NAMALWA (cell line): ENCODE measurements at regions not wholly inside any gene's neighbourhood (a gene's known extent, or its start where the extent isn't known, plus 50 kb on each side); places are given as distances from the start of the nearest gene placed in this dataset.

Experiments used
- DNase-seq: peaks from one replicate; pipeline ENCODE4 v3.0.0-alpha.2; 2015; ENCODE audit warnings: low spot score

DNA sequence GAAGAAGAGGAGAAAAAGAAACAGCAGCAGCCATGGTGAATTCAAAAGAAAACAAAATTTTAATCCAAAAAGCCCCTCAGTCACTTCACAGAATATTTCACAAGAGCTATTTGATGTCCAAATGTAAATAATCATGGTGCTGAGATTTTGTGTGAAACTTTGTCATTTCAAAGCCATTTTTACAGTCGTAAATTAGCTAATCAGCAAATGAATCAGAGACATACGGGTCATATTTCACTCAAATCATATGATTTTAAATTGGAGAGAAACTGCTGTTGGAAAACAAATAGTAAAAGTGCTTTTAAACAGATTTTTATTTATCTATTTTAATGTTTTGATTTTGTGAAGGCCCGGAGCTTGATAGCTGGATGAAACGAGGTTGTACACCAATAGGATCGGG is 101.4 kb upstream of the SMIM23 start:
- no peak for DNase-seq

GRCh38 chr5:171688696-171689495 is 96.7 kb upstream of the SMIM23 start:
- DNase-seq = no peak

DNA sequence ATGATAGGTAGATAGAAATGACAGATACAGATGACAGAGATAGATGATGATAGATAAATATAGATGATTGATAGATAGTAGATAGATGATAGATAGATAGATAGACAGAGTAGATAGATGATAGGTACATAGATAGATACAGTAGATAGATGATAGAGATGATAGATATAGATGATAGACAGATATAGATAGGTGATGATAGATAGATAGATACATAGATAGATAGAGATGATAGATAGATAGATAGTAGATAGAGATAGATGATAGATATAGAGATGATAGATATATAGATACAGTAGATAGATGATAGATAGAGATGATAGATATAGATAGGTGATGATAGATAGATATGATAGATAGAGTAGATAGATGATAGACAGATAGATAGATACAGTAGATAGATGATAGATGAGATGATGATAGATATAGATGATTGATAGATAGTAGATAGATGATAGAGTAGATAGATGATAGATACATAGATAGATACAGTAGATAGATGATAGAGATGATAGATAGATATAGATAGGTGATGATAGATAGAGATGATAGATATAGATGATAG is 95.7 kb upstream of the SMIM23 start:
- DNase-seq = no peak

- DNase-seq = no peak
These were observed 93.5 kb upstream of the SMIM23 start for GRCh38 chr5:171692107-171692506.

DNA sequence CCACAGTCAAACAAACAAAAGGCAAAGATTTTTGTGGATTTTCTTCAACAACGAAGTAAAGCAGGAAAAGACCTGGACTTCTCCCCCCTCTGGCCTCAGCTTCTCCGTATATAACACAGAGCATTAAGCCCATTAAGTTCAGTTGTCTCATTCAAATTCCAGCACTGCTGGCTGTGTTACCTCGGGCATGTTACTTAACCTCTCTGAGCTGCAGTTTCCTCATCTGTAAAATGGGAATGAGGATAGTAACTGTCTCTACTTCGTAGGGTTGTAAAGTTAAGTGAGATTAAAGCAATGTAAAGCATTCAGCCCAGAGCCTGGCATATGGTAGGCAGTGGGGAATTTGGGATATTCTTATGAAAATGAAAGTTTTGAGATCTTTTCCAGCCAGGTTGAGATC is 92.7 kb upstream of the SMIM23 start:
- DNase-seq = no peak

- DNase-seq = no peak
These were observed 92.2 kb upstream of the SMIM23 start for GRCh38 chr5:171693412-171693811.

DNA sequence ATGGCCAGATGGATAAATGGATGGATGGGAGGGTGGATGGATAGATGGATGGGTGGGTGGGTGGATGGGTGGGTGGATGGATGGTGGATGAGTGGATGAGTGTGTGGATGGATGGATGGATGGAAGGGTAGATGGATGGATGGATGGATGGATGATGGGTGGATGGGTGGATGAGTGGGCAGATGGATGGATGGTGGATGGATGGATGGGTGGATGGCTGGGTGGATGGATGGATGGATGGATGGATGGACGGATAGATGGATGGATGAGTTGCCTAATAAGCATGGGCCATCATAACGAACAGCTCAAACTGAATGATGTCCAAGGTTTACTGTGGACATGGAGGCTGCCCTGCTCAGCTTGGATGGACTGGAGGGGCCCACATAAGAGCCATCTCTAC is 89.8 kb upstream of the SMIM23 start:
- DNase-seq = no peak

GRCh38 chr5:171697221-171698102 is 88.2 kb upstream of the SMIM23 start:
- no peak for DNase-seq

DNA sequence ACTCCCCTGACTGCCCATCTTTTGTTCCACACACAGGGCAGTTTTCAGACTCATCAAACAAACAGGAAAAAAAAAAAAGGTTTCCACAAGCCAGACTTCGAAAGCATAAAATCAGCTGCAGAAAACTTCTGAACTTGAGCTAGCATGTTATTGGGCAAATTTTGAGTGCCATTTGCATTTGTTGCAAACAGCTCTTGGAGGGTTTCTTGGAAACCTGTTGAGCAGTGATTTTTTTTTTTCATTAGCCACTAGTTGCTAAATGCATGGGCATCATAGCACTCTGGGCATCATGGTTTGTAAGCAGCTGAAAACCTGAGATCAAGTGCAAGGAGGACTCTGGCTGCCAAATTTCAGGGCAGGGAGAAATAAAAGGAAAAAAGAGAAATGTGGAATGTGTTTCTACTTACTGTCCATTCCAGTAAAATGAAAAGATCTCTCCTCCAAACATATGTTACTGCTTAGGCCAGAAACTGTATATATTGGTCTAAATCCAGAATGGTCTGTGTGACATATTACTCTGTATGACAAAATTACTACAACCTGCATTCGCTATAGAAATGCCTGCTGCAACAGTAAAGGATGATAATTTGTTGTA is 85.2 kb upstream of the SMIM23 start:
- DNase-seq = no peak

- no peak for DNase-seq
These were observed 84.5 kb upstream of the SMIM23 start for GRCh38 chr5:171701100-171701541.

DNA sequence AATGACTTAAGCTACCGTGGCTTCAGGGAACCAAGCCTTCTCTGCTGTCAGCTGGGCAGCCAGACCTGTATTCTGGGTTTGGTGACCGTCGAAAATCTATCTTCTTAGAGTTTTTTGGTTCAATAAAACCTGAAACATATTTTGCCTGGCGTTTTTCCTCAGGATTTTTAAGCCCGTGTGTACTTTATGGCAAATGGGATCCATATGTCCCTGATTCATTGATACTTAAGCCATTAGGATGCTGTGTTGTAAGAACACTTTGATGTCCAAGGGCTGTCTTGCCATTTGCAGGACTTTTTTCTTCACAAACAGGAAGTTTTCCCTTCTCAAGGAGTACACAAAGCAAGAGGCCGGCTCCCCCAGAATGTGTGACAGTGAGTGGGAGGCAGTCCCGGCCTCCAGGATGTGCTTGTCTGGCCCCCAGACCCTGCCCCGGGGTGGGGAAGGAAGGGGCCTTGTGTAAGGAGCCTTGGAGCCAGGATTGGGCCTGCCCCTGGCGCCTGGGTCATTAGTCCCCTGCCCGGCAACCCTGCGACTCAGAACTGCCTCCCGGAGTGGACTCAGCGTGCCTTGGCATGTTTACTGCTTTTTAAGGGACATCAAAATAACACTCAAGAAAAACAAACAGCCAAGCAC is 83.4 kb upstream of the SMIM23 start:
- no peak for DNase-seq

DNA sequence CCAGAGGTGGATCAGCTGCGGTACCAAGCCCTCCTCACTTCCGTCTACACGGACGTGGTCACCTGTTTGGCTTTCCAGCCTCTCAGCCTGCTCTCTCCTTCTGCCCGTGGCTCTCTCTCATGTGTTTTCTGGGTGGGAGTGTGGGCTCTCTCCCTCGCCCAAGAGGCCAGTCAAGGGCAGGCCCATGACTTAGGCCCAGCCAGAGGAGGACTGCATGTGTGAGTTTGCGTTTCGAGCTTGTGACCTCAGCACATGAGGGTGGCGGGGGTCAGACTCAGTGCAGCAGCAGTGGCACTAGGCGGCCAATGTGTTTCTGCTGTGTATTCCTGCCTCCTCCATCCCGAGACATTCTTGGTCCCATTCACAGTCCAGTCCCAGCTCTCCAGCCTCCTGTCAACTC is 82.5 kb upstream of the SMIM23 start:
- DNase-seq = no peak

- no peak for DNase-seq
These were observed 80.6 kb upstream of the SMIM23 start for GRCh38 chr5:171705036-171705435.

DNA sequence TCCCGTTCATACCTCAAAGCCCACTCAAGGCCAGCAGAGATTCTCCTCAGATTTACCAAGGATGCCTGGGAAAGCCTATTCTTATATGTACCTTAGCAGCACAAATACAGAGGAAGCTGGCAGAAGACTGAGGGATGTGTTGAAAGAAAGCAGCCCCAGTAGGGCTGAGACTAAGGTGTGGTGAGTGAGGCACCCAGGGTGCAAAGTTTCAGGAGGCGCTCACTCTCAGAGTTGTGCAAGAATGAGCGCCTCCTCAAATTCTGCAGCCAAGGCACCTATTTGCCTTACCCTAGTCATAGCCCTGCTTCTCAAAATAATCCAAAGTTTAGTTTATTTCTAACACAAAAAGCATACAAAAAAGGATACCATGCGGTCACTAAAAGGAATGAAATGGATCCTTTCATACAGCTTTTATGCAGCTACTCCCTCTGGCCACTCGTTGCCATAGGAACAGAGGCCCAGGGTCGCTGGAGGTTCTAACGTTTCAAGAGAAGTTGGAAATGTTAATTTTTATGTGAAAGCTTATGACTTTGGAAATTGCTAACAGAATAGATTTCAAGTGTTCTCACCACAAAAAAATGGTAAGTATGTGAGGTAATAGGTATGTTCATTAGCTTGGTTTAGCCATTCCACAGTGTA is 79.7 kb upstream of the SMIM23 start:
- DNase-seq = no peak

GRCh38 chr5:171706736-171707441 is 78.7 kb upstream of the SMIM23 start:
- DNase-seq = no peak

DNA sequence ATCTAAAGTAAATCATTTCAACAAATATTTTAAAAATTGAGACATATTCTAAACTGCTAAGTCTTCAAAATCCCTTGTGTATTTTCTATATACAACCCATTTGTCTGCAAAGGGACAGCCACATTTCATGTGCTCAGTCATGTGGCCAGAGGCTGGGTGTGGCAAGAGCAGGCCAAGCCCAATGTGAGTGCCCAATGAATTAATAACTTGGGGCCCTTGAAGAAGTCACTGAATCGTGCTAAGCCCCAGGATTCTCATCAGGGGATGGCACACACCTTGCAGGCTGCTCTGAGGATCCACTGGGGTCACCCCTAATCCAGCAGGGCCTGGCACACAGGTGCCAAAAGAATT is 78.2 kb upstream of the SMIM23 start:
- no peak for DNase-seq

DNA sequence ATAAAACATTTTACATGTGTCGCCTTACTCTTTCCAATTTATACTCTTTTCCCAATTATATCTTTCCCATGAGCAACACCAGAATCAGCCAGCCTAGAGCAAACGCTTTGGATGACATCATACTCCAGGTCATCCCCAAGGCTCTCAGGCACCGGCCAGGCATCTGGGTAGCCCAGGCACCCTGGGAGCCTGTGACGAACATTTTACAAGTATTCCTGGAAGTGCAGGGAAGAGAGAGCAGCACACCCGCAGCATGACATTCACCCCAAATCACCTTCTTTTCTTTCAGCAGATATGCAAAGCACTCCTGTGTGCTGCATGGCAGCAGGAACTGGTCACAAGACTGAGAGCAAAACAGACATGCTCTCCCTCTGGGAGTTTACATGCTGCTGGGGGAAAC is 75.7 kb upstream of the SMIM23 start:
- DNase-seq = no peak

- no peak for DNase-seq
These were observed 75.1 kb upstream of the SMIM23 start for GRCh38 chr5:171710451-171711024.

GRCh38 chr5:171711571-171711970 is 74.0 kb upstream of the SMIM23 start:
- no peak for DNase-seq

GRCh38 chr5:171712616-171713015 is 73.0 kb upstream of the SMIM23 start:
- DNase-seq = no peak

DNA sequence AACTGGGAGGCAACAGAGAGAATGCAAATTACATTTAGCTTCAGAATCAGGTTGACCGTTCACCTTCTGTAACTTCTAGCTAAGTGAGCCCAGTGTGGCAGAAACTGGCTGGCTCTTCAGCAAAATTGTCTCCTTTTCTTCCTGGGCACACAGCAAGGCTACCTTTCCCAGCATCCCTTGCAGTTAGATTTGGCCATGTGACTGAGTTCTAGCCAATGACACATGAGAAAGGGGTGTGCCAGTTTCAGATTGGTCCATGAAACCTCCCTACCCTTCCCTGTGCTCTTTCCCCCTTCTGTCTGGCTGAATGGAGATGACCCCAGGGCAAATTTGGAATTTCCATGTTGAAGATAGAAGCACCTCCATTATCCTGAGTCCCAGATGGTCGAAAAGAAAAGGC is 72.5 kb upstream of the SMIM23 start:
- peak; percentile 11 for DNase-seq
